ENCODE measurements at regions not wholly inside any gene's neighbourhood (a gene's known extent, or its start where the extent isn't known, plus 50 kb on each side); places are given as distances from the start of the nearest gene placed in this dataset.
A peak's percentile ranks its signal among the peaks of the same experiment; 100 is the strongest.

GRCh38 chr2:144859716-144860115, 339.8 kb upstream of the ZEB2 start:
- Histone ChIP-seq H3K27me3 (ENCODE audit: control insufficient read depth in 5 of 5, insufficient read depth in 4 of 5, low read length in 5 of 5) (no peaks in the 10 kb centered on the region), H3K9me3 (ENCODE audit: control insufficient read depth in 5 of 5, low read length in 5 of 5) (peaks cover 0 to 4% (median 2%) of the 10 kb centered on the region in 5 donors), H3K27ac (ENCODE audit: low read depth, low read length) (no peak overlapping the region), H3K9ac (ENCODE audit: low read length in 5 of 5) (no peak overlapping the region), H3K4me1 (ENCODE audit: control insufficient read depth in 5 of 5, insufficient read depth in 5 of 5, low read length in 5 of 5) (no peaks in the 10 kb centered on the region), H3K36me3 (ENCODE audit: control insufficient read depth in 5 of 5, insufficient read depth in 5 of 5, low read length in 5 of 5) (no peaks in the 10 kb centered on the region), H3K4me3 (ENCODE audit: low read depth in 1 of 5, low read length in 5 of 5) (no peak overlapping the region)

GRCh38 chr2:144858211-144858610, 338.3 kb upstream of the ZEB2 start:
- Histone ChIP-seq H3K9ac (ENCODE audit: low read length in 5 of 5) (no peak overlapping the region), H3K36me3 (ENCODE audit: control insufficient read depth in 5 of 5, insufficient read depth in 5 of 5, low read length in 5 of 5) (no peaks in the 10 kb centered on the region), H3K4me3 (ENCODE audit: low read depth in 1 of 5, low read length in 5 of 5) (no peak overlapping the region), H3K27ac (ENCODE audit: low read depth, low read length) (no peak overlapping the region), H3K27me3 (ENCODE audit: control insufficient read depth in 5 of 5, insufficient read depth in 4 of 5, low read length in 5 of 5) (no peaks in the 10 kb centered on the region), H3K4me1 (ENCODE audit: control insufficient read depth in 5 of 5, insufficient read depth in 5 of 5, low read length in 5 of 5) (no peaks in the 10 kb centered on the region), H3K9me3 (ENCODE audit: control insufficient read depth in 5 of 5, low read length in 5 of 5) (peaks cover 0 to 12% (median 5%) of the 10 kb centered on the region in 5 donors)

GRCh38 chr2:144854596-144854995, 334.7 kb upstream of the ZEB2 start:
- Histone ChIP-seq H3K4me3 (ENCODE audit: low read depth in 1 of 5, low read length in 5 of 5) (no peak overlapping the region), H3K9me3 (ENCODE audit: control insufficient read depth in 5 of 5, low read length in 5 of 5) (peaks cover 0 to 12% (median 5%) of the 10 kb centered on the region in 5 donors), H3K27ac (ENCODE audit: low read depth, low read length) (no peak overlapping the region), H3K4me1 (ENCODE audit: control insufficient read depth in 5 of 5, insufficient read depth in 5 of 5, low read length in 5 of 5) (no peaks in the 10 kb centered on the region), H3K27me3 (ENCODE audit: control insufficient read depth in 5 of 5, insufficient read depth in 4 of 5, low read length in 5 of 5) (no peaks in the 10 kb centered on the region), H3K9ac (ENCODE audit: low read length in 5 of 5) (no peak overlapping the region), H3K36me3 (ENCODE audit: control insufficient read depth in 5 of 5, insufficient read depth in 5 of 5, low read length in 5 of 5) (no peaks in the 10 kb centered on the region)

- Histone ChIP-seq H3K27ac (ENCODE audit: low read depth, low read length) (no peak overlapping the region), H3K9me3 (ENCODE audit: control insufficient read depth in 5 of 5, low read length in 5 of 5) (peaks cover 0 to 7% (median under 1%) of the 10 kb centered on the region in 5 donors), H3K4me1 (ENCODE audit: control insufficient read depth in 5 of 5, insufficient read depth in 5 of 5, low read length in 5 of 5) (no peaks in the 10 kb centered on the region), H3K4me3 (ENCODE audit: low read depth in 1 of 5, low read length in 5 of 5) (no peak overlapping the region), H3K9ac (ENCODE audit: low read length in 5 of 5) (no peak overlapping the region), H3K36me3 (ENCODE audit: control insufficient read depth in 5 of 5, insufficient read depth in 5 of 5, low read length in 5 of 5) (no peaks in the 10 kb centered on the region), H3K27me3 (ENCODE audit: control insufficient read depth in 5 of 5, insufficient read depth in 4 of 5, low read length in 5 of 5) (no peaks in the 10 kb centered on the region)
Observed at GRCh38 chr2:144849612-144850011, 329.7 kb upstream of the ZEB2 start.

DNA sequence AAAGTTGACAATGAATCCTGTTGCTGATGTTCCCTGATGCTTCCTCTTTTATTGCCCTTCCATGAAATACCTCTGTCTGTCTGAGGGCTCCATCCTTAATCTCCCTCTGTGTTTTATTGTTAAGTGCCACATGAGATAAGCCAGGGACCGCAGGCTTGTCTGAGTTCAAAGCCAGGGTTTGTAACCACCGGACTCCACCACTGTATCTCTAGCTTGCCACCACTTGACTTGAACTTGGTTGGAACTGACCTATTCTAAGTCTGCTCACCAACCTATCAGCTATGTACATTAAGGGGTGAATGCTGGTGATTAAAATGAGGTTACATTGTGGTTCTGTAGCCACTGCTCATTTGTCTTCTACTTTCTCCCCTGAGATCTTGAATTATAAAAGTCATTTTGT, 328.5 kb upstream of the ZEB2 start:
- H3K9ac ChIP-seq (ENCODE audit: low read length in 5 of 5): no peak overlapping the region
- H3K36me3 ChIP-seq (ENCODE audit: control insufficient read depth in 5 of 5, insufficient read depth in 5 of 5, low read length in 5 of 5): no peaks in the 10 kb centered on the region
- no peaks in the 10 kb centered on the region for H3K9me3 ChIP-seq (ENCODE audit: control insufficient read depth in 5 of 5, low read length in 5 of 5)
- H3K4me3 ChIP-seq (ENCODE audit: low read depth in 1 of 5, low read length in 5 of 5): no peak overlapping the region
- no peaks in the 10 kb centered on the region for H3K27me3 ChIP-seq (ENCODE audit: control insufficient read depth in 5 of 5, insufficient read depth in 4 of 5, low read length in 5 of 5)
- H3K4me1 ChIP-seq (ENCODE audit: control insufficient read depth in 5 of 5, insufficient read depth in 5 of 5, low read length in 5 of 5): no peaks in the 10 kb centered on the region
- H3K27ac ChIP-seq (ENCODE audit: low read depth, low read length): no peak overlapping the region

DNA sequence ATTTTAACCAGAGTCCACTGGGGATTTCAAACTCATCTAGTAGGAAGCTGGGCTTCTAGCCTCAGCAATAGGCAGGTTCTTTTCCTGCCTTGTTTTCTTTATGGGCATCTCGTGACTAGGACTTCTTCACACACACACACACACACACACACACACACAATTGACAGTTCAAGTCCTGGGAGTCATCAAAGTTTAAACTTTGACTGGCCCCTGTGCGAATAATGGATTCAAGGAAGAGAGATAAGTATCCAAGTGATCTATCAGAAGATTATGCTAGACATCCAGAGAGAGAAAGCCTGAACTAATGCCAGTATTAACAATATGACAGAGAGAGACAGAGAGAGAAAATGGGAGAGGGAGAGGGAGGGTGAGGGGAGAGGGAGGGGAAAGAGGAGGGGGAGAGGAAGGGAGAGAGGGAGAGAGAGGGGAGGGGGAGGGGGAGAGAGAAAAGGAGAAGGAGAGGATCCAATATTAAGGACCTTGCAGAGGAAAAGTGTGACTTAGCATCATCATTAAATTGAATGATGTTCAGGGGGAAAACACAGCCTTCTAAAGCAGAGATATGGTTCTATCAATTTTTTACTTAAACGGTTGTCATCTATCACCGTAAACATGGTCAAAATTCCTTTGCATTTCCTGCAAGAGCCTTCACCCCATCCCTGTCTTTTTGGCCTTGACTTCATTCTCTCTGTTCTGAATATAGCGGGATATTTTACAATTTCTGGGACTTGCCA, 327.6 kb upstream of the ZEB2 start:
- Histone ChIP-seq H3K9me3 (ENCODE audit: control insufficient read depth in 5 of 5, low read length in 5 of 5) (no peaks in the 10 kb centered on the region), H3K9ac (ENCODE audit: low read length in 5 of 5) (no peak overlapping the region), H3K36me3 (ENCODE audit: control insufficient read depth in 5 of 5, insufficient read depth in 5 of 5, low read length in 5 of 5) (no peaks in the 10 kb centered on the region), H3K4me1 (ENCODE audit: control insufficient read depth in 5 of 5, insufficient read depth in 5 of 5, low read length in 5 of 5) (no peaks in the 10 kb centered on the region), H3K27ac (ENCODE audit: low read depth, low read length) (no peak overlapping the region), H3K27me3 (ENCODE audit: control insufficient read depth in 5 of 5, insufficient read depth in 4 of 5, low read length in 5 of 5) (no peaks in the 10 kb centered on the region), H3K4me3 (ENCODE audit: low read depth in 1 of 5, low read length in 5 of 5) (no peak overlapping the region)

DNA sequence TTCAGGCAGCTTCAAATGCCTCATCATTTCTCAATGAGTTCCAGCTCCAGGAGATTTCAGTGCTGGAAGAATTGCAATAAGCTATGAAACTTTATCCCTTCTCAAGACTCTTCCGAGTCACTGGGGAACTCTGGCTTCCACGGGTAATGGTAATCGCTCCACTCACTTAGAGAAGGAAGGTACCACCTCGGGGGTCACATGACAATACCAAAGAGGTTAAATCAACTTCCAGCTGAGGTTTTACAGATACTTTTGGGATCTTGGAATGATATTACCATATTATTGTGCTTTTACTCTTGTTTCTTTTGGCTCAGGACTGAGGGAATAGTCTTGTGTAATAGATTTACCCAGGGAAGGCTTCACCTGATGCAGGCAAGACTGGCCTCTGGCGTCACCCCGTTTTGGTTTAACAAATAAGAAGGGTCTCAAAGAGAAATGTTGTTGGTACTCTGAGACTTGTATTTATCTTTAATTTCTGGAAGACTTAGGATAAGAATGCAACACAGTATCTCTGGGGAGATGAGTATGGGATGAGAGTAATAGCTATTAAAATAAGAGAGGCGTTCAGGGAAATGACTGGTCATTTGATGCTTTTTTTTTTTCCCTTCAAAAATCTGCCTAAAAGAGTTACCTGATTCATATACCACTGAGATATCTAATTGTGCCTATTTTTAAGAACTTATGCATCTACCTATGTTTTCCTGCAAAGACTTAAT, 316.9 kb upstream of the ZEB2 start:
- Histone ChIP-seq H3K27me3 (ENCODE audit: control insufficient read depth in 5 of 5, insufficient read depth in 4 of 5, low read length in 5 of 5) (no peaks in the 10 kb centered on the region), H3K4me3 (ENCODE audit: low read depth in 1 of 5, low read length in 5 of 5) (peak overlapping the region in 1 of 5 donors; percentile 25), H3K4me1 (ENCODE audit: control insufficient read depth in 5 of 5, insufficient read depth in 5 of 5, low read length in 5 of 5) (peaks cover 0 to 14% (median 10%) of the 10 kb centered on the region in 5 donors), H3K9ac (ENCODE audit: low read length in 5 of 5) (peak overlapping the region in 1 of 5 donors; percentile 11), H3K27ac (ENCODE audit: low read depth, low read length) (no peak overlapping the region), H3K9me3 (ENCODE audit: control insufficient read depth in 5 of 5, low read length in 5 of 5) (no peaks in the 10 kb centered on the region), H3K36me3 (ENCODE audit: control insufficient read depth in 5 of 5, insufficient read depth in 5 of 5, low read length in 5 of 5) (no peaks in the 10 kb centered on the region)

DNA sequence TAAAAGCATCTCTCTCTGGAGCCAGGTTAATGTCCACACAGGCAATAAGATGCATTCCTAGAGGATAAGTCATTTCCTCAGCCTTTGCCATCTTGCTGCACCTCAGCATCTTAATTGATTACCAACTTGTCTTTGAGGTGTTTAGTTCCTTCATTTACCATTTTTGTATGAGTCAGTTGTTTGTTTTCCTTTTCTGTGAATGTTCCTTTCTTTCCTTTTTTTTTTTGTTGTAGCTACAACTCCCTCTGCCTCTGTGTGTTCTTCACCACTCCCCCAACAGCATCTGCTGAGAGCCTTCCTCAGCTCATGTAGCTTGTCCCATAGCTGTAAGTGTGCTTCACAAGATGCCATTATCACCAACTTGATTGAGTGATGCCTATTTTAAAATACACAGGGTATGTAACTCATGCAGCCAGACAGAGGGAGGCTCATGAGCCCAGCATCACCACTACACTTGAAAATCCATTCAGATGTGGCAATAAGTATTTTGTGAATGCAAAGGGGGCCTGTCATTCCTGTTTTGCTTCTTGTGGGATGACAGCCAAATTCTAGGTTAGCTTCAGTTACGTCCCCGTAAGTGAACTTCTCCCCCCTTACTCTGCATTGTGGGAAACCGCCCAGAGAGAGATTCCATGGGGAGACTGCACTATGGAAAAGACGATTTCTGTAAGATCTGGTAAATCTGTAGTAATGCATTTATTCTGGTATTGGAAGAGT, 315.9 kb upstream of the ZEB2 start:
- H3K9me3 ChIP-seq (ENCODE audit: control insufficient read depth in 5 of 5, low read length in 5 of 5): no peaks in the 10 kb centered on the region
- H3K27ac ChIP-seq (ENCODE audit: low read depth, low read length): no peak overlapping the region
- H3K36me3 ChIP-seq (ENCODE audit: control insufficient read depth in 5 of 5, insufficient read depth in 5 of 5, low read length in 5 of 5): no peaks in the 10 kb centered on the region
- no peak overlapping the region for H3K4me3 ChIP-seq (ENCODE audit: low read depth in 1 of 5, low read length in 5 of 5)
- no peak overlapping the region for H3K9ac ChIP-seq (ENCODE audit: low read length in 5 of 5)
- no peaks in the 10 kb centered on the region for H3K27me3 ChIP-seq (ENCODE audit: control insufficient read depth in 5 of 5, insufficient read depth in 4 of 5, low read length in 5 of 5)
- peaks cover 0 to 14% (median 10%) of the 10 kb centered on the region in 5 donors for H3K4me1 ChIP-seq (ENCODE audit: control insufficient read depth in 5 of 5, insufficient read depth in 5 of 5, low read length in 5 of 5)

- Histone ChIP-seq H3K36me3 (ENCODE audit: control insufficient read depth in 5 of 5, insufficient read depth in 5 of 5, low read length in 5 of 5) (no peaks in the 10 kb centered on the region), H3K9me3 (ENCODE audit: control insufficient read depth in 5 of 5, low read length in 5 of 5) (no peaks in the 10 kb centered on the region), H3K4me3 (ENCODE audit: low read depth in 1 of 5, low read length in 5 of 5) (peak overlapping the region in 1 of 5 donors; percentile 29), H3K4me1 (ENCODE audit: control insufficient read depth in 5 of 5, insufficient read depth in 5 of 5, low read length in 5 of 5) (peaks cover 0 to 14% (median 10%) of the 10 kb centered on the region in 5 donors), H3K27me3 (ENCODE audit: control insufficient read depth in 5 of 5, insufficient read depth in 4 of 5, low read length in 5 of 5) (no peaks in the 10 kb centered on the region), H3K9ac (ENCODE audit: low read length in 5 of 5) (peak overlapping the region in 1 of 5 donors; percentile 49), H3K27ac (ENCODE audit: low read depth, low read length) (no peak overlapping the region)
Observed at GRCh38 chr2:144834998-144835633, 315.2 kb upstream of the ZEB2 start.
